A673 (cell line): ENCODE measurements at regions not wholly inside any gene's neighbourhood (a gene's known extent, or its start where the extent isn't known, plus 50 kb on each side); places are given as distances from the start of the nearest gene placed in this dataset.

Source experiments
- BruUV-seq: library from RNA; stranded (reverse); fragments of 400-500 nt; replicated peaks from 2 replicates; lab custom pipeline; 2021; lab: Mats Ljungman, UMichigan
- CTCF ChIA-PET: fragments of 300-600 bp; sonication (Branson Sonifier 250); formaldehyde crosslinking; loops from one replicate; lab custom pipeline; 2022; ENCODE audit warnings: antibody characterized with exemption; lab: Charles Lee
- POLR2A ChIA-PET: fragments of 300-600 bp; sonication (Branson Sonifier 250); formaldehyde crosslinking; loops from one replicate; lab custom pipeline; 2022; ENCODE audit warnings: antibody characterized with exemption; ENCODE audit not compliant: low non-redundant PET; lab: Charles Lee
- DNase-seq: peaks from one replicate; pipeline ENCODE4 v3.0.0-alpha.2; 2015; ENCODE audit warnings: low spot score
- H3K27ac ChIP-seq: fragments of 200-600 bp; sonication (generic); 2 replicates; pipeline ENCODE4 v1.5.1; 2016; ENCODE audit warnings: mixed run types, low read depth, mild to moderate bottlenecking, mixed read lengths, antibody characterized with exemption, low read length; ENCODE audit not compliant: poor library complexity, severe bottlenecking
- H3K27me3 ChIP-seq: fragments of 200-600 bp; sonication (generic); replicated peaks from 2 replicates; pipeline ENCODE4 v1.6.1; 2017; ENCODE audit warnings: mixed run types, low read depth, mild to moderate bottlenecking, mixed read lengths, antibody characterized with exemption, low read length; ENCODE audit not compliant: insufficient read depth, poor library complexity
- H3K36me3 ChIP-seq: fragments of 200-600 bp; sonication (generic); 2 replicates; pipeline ENCODE4 v1.6.1; 2016; ENCODE audit warnings: mixed run types, mild to moderate bottlenecking, mixed read lengths, antibody characterized with exemption, low read length; ENCODE audit not compliant: insufficient read depth, poor library complexity, severe bottlenecking
- H3K4me1 ChIP-seq: fragments of 200-600 bp; sonication (generic); 2 replicates; pipeline ENCODE4 v1.6.1; 2017; ENCODE audit warnings: mixed run types, mild to moderate bottlenecking, mixed read lengths, antibody characterized with exemption, low read length; ENCODE audit not compliant: insufficient read depth, poor library complexity, severe bottlenecking
- H3K4me3 ChIP-seq: fragments of 200-600 bp; sonication (generic); 2 replicates; pipeline ENCODE4 v1.5.1; 2016; ENCODE audit warnings: low read depth, mixed run types, mild to moderate bottlenecking, mixed read lengths, low read length; ENCODE audit not compliant: poor library complexity, severe bottlenecking
- H3K9me3 ChIP-seq: fragments of 200-600 bp; sonication (generic); 2 replicates; pipeline ENCODE4 v1.6.1; 2016; ENCODE audit warnings: mixed run types, low read depth, mild to moderate bottlenecking, mixed read lengths, antibody characterized with exemption, low read length; ENCODE audit not compliant: poor library complexity, severe bottlenecking
- EZH2 ChIP-seq: fragments of 200-600 bp; sonication (generic); IDR thresholded peaks from 2 replicates; pipeline ENCODE4 v1.6.1; 2017; ENCODE audit warnings: borderline replicate concordance, low read depth, mild to moderate bottlenecking, mixed read lengths, antibody characterized with exemption, low read length; ENCODE audit not compliant: poor library complexity, severe bottlenecking
- intact Hi-C: fragments of 100-400 bp; cut with micrococcal nuclease; formaldehyde crosslinking; loops from one replicate; pipeline ENCODE4 v1.10.0; 2022; ENCODE audit not compliant: unreplicated experiment
- TF ChIP-seq, protein P1 (sequence below): fragments of 300-800, 200-600 bp; sonication (generic); conservative IDR thresholded peaks from 2 replicates; pipeline ENCODE4 v1.5.1; 2017; ENCODE audit warnings: low read depth, mild to moderate bottlenecking, antibody characterized with exemption, low read length, moderate library complexity, mixed read lengths

DNA sequence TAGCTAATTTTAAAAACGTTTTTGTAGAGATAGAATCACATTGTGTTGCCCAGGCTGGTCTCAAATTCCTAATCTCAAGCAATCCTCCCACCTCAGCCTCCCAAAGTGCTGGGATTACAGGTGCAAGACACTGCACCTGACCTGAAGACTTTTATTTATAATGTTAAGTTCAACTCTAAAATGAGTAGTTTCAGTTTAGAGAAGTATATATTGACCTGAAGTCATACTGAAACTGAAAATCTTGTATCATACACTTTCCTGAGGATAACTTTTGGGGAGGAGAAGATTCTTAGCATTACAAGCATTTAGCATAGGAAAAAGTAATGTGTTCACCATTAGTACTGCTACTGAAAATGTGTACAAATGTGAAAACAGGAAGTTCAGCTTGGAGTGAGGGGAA is 249.3 kb downstream of the CASP12 start:
- no peak overlapping the region for H3K27ac ChIP-seq
- no peak overlapping the region for H3K4me3 ChIP-seq
- POLR2A ChIA-PET = no interaction called here
- H3K4me1 ChIP-seq = no peaks in the 10 kb centered on the region
- CTCF ChIA-PET = no interaction called here
- intact Hi-C loops = no loop called here
- DNase-seq = no peak
- H3K27me3 ChIP-seq = no peaks in the 10 kb centered on the region
- H3K9me3 ChIP-seq = peaks cover 12% of the 10 kb centered on the region
- TF ChIP-seq, protein P1, sequence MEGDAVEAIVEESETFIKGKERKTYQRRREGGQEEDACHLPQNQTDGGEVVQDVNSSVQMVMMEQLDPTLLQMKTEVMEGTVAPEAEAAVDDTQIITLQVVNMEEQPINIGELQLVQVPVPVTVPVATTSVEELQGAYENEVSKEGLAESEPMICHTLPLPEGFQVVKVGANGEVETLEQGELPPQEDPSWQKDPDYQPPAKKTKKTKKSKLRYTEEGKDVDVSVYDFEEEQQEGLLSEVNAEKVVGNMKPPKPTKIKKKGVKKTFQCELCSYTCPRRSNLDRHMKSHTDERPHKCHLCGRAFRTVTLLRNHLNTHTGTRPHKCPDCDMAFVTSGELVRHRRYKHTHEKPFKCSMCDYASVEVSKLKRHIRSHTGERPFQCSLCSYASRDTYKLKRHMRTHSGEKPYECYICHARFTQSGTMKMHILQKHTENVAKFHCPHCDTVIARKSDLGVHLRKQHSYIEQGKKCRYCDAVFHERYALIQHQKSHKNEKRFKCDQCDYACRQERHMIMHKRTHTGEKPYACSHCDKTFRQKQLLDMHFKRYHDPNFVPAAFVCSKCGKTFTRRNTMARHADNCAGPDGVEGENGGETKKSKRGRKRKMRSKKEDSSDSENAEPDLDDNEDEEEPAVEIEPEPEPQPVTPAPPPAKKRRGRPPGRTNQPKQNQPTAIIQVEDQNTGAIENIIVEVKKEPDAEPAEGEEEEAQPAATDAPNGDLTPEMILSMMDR = no peak
- TF ChIP-seq EZH2 = no peak
- H3K36me3 ChIP-seq = no peaks in the 10 kb centered on the region
- BruUV-seq = no TSS peak

- no peaks in the 10 kb centered on the region for H3K27me3 ChIP-seq
- intact Hi-C loops = no loop called here
- no peaks in the 10 kb centered on the region for H3K36me3 ChIP-seq
- no TSS peak for BruUV-seq
- H3K27ac ChIP-seq = no peak overlapping the region
- DNase-seq = no peak
- ChIA-PET POLR2A (no interaction called here), CTCF (no interaction called here)
- no peak overlapping the region for H3K4me3 ChIP-seq
- H3K4me1 ChIP-seq = no peaks in the 10 kb centered on the region
- H3K9me3 ChIP-seq = peaks cover 7% of the 10 kb centered on the region
- TF ChIP-seq EZH2 = no peak
- TF ChIP-seq, protein P1 = no peak
Observed at GRCh38 chr11:104645261-104646222, 252.7 kb downstream of the CASP12 start.

- TF ChIP-seq EZH2 = no peak
- TF ChIP-seq, protein P1 = no peak
- DNase-seq = no peak
- Histone ChIP-seq H3K4me3 (no peak overlapping the region), H3K9me3 (no peaks in the 10 kb centered on the region), H3K36me3 (no peaks in the 10 kb centered on the region), H3K27me3 (no peaks in the 10 kb centered on the region), H3K27ac (no peak overlapping the region), H3K4me1 (peaks cover 4% of the 10 kb centered on the region)
- BruUV-seq = no TSS peak
- intact Hi-C loops = no loop called here
- CTCF ChIA-PET = no interaction called here
- POLR2A ChIA-PET = no interaction called here
Observed at GRCh38 chr11:104637662-104638170, 260.5 kb downstream of the CASP12 start.
